Heart left ventricle (tissue), 13 donors: ENCODE measurements at regions not wholly inside any gene's neighbourhood (a gene's known extent, or its start where the extent isn't known, plus 50 kb on each side); places are given as distances from the start of the nearest gene placed in this dataset.

ENCODE experiments used
- CTCF ChIP-seq, 12 donors: fragments of 200-600 bp; sonication (generic) in 4 of 12; IDR thresholded peaks; one replicate each; pipeline versions ENCODE4 v1.5.0 to v1.8.0; 2018 to 2022; ENCODE audit warnings: antibody characterized with exemption in 12 of 12, mild to moderate bottlenecking in 5 of 12
- POLR2A ChIP-seq, 2 donors: fragments of 450-650 bp; IDR thresholded peaks; one replicate each; pipeline ENCODE4 v1.6.1; 2017; ENCODE audit warnings: antibody characterized with exemption in 2 of 2, mild to moderate bottlenecking in 2 of 2, moderate library complexity in 2 of 2
- donor health status: ischemic (EF 13 %, LVEDD 7.1; RV severe dilation, severe dysfunction).
- donor health status: DM: no; HTN: yes; CAD: no.
- donor health status: DM: no; HTN: no; CAD: no.
- donor health status: ischemic (EF 25% LVEDD 6.9; RV normal size, moderate dysfunction).
- donor health status: ischemic (EF 25% LVEDD 5.7; RV mildly dilated, moderate dysfunction).
- donor health status: ischemic (EF 35%, LVEDD 5.7; RV mildly dilated, moderate dysfunction).
- donor health status: nonischemic (EF 11% LVEDD 7.7; RV severe dilation, severe dysfunction).
- donor health status: DM: yes; HTN: yes; CAD: no.
- donor health status: PGD.
- donor health status: ischemic (EF 29% LVEDD 5.4; RV normal size, mild dysfunction).
- donor health status: nonischemic (EF 23%, LVEDD 6.1; RV moderate dilation, normal function).

- TF ChIP-seq CTCF (IDR thresholded peaks at IDR 0.05), result no peak
- TF ChIP-seq POLR2A (IDR thresholded peaks at IDR 0.05), result no peak
Observed at GRCh38 chr5:4411664-4412063, 728.5 kb upstream of the ADAMTS16 start.
